SK-N-MC (cell line): ENCODE measurements at regions not wholly inside any gene's neighbourhood (a gene's known extent, or its start where the extent isn't known, plus 50 kb on each side); places are given as distances from the start of the nearest gene placed in this dataset.

Experiments
- EZH2 ChIP-seq: fragments of 200-600 bp; sonication (generic); IDR thresholded peaks from one replicate; pipeline ENCODE4 v1.6.1; 2017; ENCODE audit warnings: antibody characterized with exemption
- POLR2AphosphoS5 ChIP-seq: IDR thresholded peaks from 2 replicates; pipeline ENCODE4 v1.6.1; 2012; ENCODE audit warnings: mild to moderate bottlenecking, low read depth, low read length, borderline replicate concordance

DNA sequence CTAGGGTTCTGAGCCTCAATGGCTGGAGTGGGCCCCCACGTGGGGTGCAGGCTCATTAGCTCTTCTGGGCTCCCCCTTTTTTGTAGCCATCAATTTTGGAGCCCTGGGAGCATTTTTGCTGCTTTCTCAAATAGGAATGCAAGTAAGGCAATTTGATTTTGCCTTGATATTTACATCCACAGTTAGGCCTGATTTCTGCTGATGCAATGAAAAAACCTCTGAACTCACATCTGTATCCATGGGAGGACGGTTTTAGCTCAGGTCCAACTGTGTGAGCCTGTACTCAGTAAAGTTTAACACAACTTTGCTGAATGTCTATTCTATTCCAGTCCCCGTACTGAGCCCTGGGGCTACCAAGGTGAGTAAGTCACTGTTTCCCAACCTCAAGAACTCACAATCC is 425.0 kb downstream of the HAPSTR1 start:
- no peak for TF ChIP-seq POLR2AphosphoS5
- TF ChIP-seq EZH2: no peak
